GM21390 (cell line): ENCODE measurements at regions not wholly inside any gene's neighbourhood (a gene's known extent, or its start where the extent isn't known, plus 50 kb on each side); places are given as distances from the start of the nearest gene placed in this dataset.
"Not testable (repeated sequence)": the region's sequence is repeated elsewhere in the genome, so short reads cannot be mapped to it uniquely, and the experiment has no call there.

Source experiments
- ATAC-seq: cut with Tn5 transposase; IDR thresholded peaks from one replicate; pipeline ENCODE4 v1.9.1; 2021; ENCODE audit not compliant: unreplicated experiment

GRCh38 chrX:40996886-40997530, 88.2 kb upstream of the USP9X start:
- ATAC-seq = no peak

GRCh38 chrX:40998123-40998522, 87.1 kb upstream of the USP9X start:
- no peak for ATAC-seq

- no peak for ATAC-seq
Observed at GRCh38 chrX:41001327-41001726, 83.9 kb upstream of the USP9X start.

GRCh38 chrX:41002026-41002425, 83.2 kb upstream of the USP9X start:
- ATAC-seq = no peak

GRCh38 chrX:41003506-41004270, 81.6 kb upstream of the USP9X start:
- no peak for ATAC-seq

GRCh38 chrX:41005445-41005992, 79.7 kb upstream of the USP9X start:
- no peak for ATAC-seq

- no peak for ATAC-seq
Observed at GRCh38 chrX:41009850-41010846, 75.1 kb upstream of the USP9X start.

GRCh38 chrX:41014776-41015360, 70.4 kb upstream of the USP9X start:
- no peak for ATAC-seq

- not testable (repeated sequence) for ATAC-seq
Observed at GRCh38 chrX:41017785-41018184, 67.5 kb upstream of the USP9X start.

GRCh38 chrX:41018391-41019040, 66.7 kb upstream of the USP9X start:
- ATAC-seq = not testable (repeated sequence)

- no peak for ATAC-seq
Observed at GRCh38 chrX:41019041-41019392, 66.2 kb upstream of the USP9X start.

GRCh38 chrX:41022566-41022965, 62.7 kb upstream of the USP9X start:
- ATAC-seq = no peak

GRCh38 chrX:41023098-41023497, 62.1 kb upstream of the USP9X start:
- no peak for ATAC-seq

GRCh38 chrX:41024335-41024734, 60.9 kb upstream of the USP9X start:
- not testable (repeated sequence) for ATAC-seq

GRCh38 chrX:41024755-41025154, 60.5 kb upstream of the USP9X start:
- ATAC-seq = no peak

GRCh38 chrX:41025926-41026701, 59.1 kb upstream of the USP9X start:
- no peak for ATAC-seq

GRCh38 chrX:41026702-41027078, 58.6 kb upstream of the USP9X start:
- no peak for ATAC-seq

GRCh38 chrX:41029332-41029731, 55.9 kb upstream of the USP9X start:
- no peak for ATAC-seq

- no peak for ATAC-seq
Observed at GRCh38 chrX:41031256-41031967, 53.8 kb upstream of the USP9X start.
